Liver (tissue), 8 donors: ENCODE measurements at regions not wholly inside any gene's neighbourhood (a gene's known extent, or its start where the extent isn't known, plus 50 kb on each side); places are given as distances from the start of the nearest gene placed in this dataset.

ENCODE experiments used
- DNase-seq: peaks from one replicate; pipeline ENCODE4 v3.0.0-alpha.2; 2017; ENCODE audit warnings: low spot score
- H3K27ac ChIP-seq, 2 donors: one replicate each; pipeline ENCODE4 v1.7.0; 2013; ENCODE audit warnings: inconsistent platforms in 2 of 2, low read length in 2 of 2, control low read depth in 1 of 2, low read depth in 1 of 2, mild to moderate bottlenecking in 1 of 2
- H3K27me3 ChIP-seq, 4 donors: one replicate each; pipeline versions ENCODE4 v1.6.1 to v1.7.0; 2013; ENCODE audit warnings: low read length in 3 of 4, inconsistent platforms in 1 of 4, mild to moderate bottlenecking in 1 of 4, moderate library complexity in 1 of 4; ENCODE audit not compliant: control insufficient read depth in 4 of 4, insufficient read depth in 4 of 4
- H3K36me3 ChIP-seq, 4 donors: one replicate each; pipeline versions ENCODE4 v1.6.1 to v1.7.0; 2013; ENCODE audit warnings: low read length in 3 of 4, mild to moderate bottlenecking in 3 of 4, low read depth in 1 of 4, moderate library complexity in 1 of 4; ENCODE audit not compliant: control insufficient read depth in 4 of 4, insufficient read depth in 3 of 4
- H3K4me1 ChIP-seq, 4 donors: one replicate each; pipeline versions ENCODE4 v1.6.1 to v1.7.0; 2013; ENCODE audit warnings: low read length in 3 of 4, mild to moderate bottlenecking in 3 of 4, moderate library complexity in 1 of 4; ENCODE audit not compliant: control insufficient read depth in 4 of 4, insufficient read depth in 4 of 4
- H3K4me3 ChIP-seq, 3 donors: one replicate each; pipeline versions ENCODE4 v1.6.1 to v1.7.0; 2013; ENCODE audit warnings: low read length in 3 of 3, control low read depth in 1 of 3, low read depth in 1 of 3, mild to moderate bottlenecking in 1 of 3
- H3K9ac ChIP-seq, 2 donors: one replicate each; pipeline ENCODE4 v1.7.0; 2013; ENCODE audit warnings: low read length in 2 of 2, mild to moderate bottlenecking in 2 of 2, moderate library complexity in 2 of 2, control low read depth in 1 of 2, low read depth in 1 of 2
- H3K9me3 ChIP-seq, 4 donors: one replicate each; pipeline versions ENCODE4 v1.6.1 to v1.7.0; 2013; ENCODE audit warnings: low read length in 3 of 4; ENCODE audit not compliant: control insufficient read depth in 4 of 4
- ATF3 ChIP-seq: IDR thresholded peaks from 2 replicates; pipeline ENCODE4 v1.6.1; 2016; ENCODE audit warnings: antibody characterized with exemption
- CTCF ChIP-seq: fragments of 150-350 bp; IDR thresholded peaks from 2 replicates; pipeline ENCODE4 v1.5.1; 2017; ENCODE audit warnings: improper control_type of control experiment, low read depth, low read length; ENCODE audit not compliant: missing input control
- EGR1 ChIP-seq, 2 donors: IDR thresholded peaks; 2 replicates each; pipeline ENCODE4 v1.6.1; 2016 to 2018; ENCODE audit warnings: antibody characterized with exemption in 2 of 2, low read depth in 2 of 2
- FOXA1 ChIP-seq: IDR thresholded peaks from 2 replicates; pipeline ENCODE4 v1.6.1; 2016; ENCODE audit warnings: antibody characterized with exemption
- FOXA2 ChIP-seq: IDR thresholded peaks from 2 replicates; pipeline ENCODE4 v1.6.1; 2016; ENCODE audit warnings: antibody characterized with exemption
- GABPA ChIP-seq, 2 donors: IDR thresholded peaks in 1 of 2; conservative IDR thresholded peaks in 1 of 2; 2 replicates each; pipeline ENCODE4 v1.6.1; 2016; ENCODE audit warnings: antibody characterized with exemption in 2 of 2, mild to moderate bottlenecking in 1 of 2, moderate library complexity in 1 of 2
- HNF4G ChIP-seq: IDR thresholded peaks from 2 replicates; pipeline ENCODE4 v1.6.1; 2016; ENCODE audit warnings: antibody characterized with exemption
- JUND ChIP-seq, 2 donors: IDR thresholded peaks; 2 replicates each; pipeline ENCODE4 v1.6.1; 2016; ENCODE audit warnings: antibody characterized with exemption in 2 of 2
- MAX ChIP-seq: IDR thresholded peaks from 2 replicates; pipeline ENCODE4 v1.6.1; 2016; ENCODE audit warnings: antibody characterized with exemption
- NR2F2 ChIP-seq: IDR thresholded peaks from 2 replicates; pipeline ENCODE4 v1.6.1; 2016; ENCODE audit warnings: antibody characterized with exemption
- RAD21 ChIP-seq, 2 donors: IDR thresholded peaks; 2 replicates each; pipeline ENCODE4 v1.6.1; 2016; ENCODE audit warnings: antibody characterized with exemption in 2 of 2, mild to moderate bottlenecking in 2 of 2
- SP1 ChIP-seq: IDR thresholded peaks from 2 replicates; pipeline ENCODE4 v1.6.1; 2018; ENCODE audit warnings: antibody characterized with exemption, mild to moderate bottlenecking
- TAF1 ChIP-seq: conservative IDR thresholded peaks from 2 replicates; pipeline ENCODE4 v1.6.1; 2016; ENCODE audit warnings: antibody characterized with exemption, mild to moderate bottlenecking
- YY1 ChIP-seq: IDR thresholded peaks from 2 replicates; pipeline ENCODE4 v1.6.1; 2016; ENCODE audit warnings: antibody characterized with exemption, mild to moderate bottlenecking
- ZBTB33 ChIP-seq: IDR thresholded peaks from 2 replicates; pipeline ENCODE4 v1.6.1; 2016; ENCODE audit warnings: antibody characterized with exemption
- WGBS: extraction: QIAGEN DNeasy Blood & Tissue Kit; methylation state at CpG from one replicate; pipeline ENCODE4 v1.1.7; 2013; 5-methylcytosine and 5-hydroxymethylcytosine counted together
- TF ChIP-seq, protein P1 (sequence below): IDR thresholded peaks from 2 replicates; pipeline ENCODE4 v1.6.1; 2016; ENCODE audit warnings: antibody characterized with exemption, mild to moderate bottlenecking
- donor health status: healthy.
- donor health status: healthy.
- donor health status: healthy.
- donor health status: healthy.
- donor health status: healthy.

GRCh38 chr3:77885381-77885780 lies 845.5 kb downstream of the ROBO2 start:
- TF ChIP-seq TAF1 = no peak
- TF ChIP-seq ATF3 = no peak
- TF ChIP-seq FOXA2 = no peak
- TF ChIP-seq MAX = no peak
- no peak for TF ChIP-seq JUND (IDR thresholded peaks at IDR 0.05)
- TF ChIP-seq GABPA (IDR thresholded peaks at IDR 0.05 in 1 of 2, conservative IDR thresholded peaks at IDR 0.05 in 1 of 2) = no peak
- no peak for TF ChIP-seq NR2F2
- no peak for TF ChIP-seq YY1
- TF ChIP-seq EGR1 (IDR thresholded peaks at IDR 0.05; ENCODE audit: low read depth in 2 of 2) = no peak
- no peak for TF ChIP-seq RAD21 (IDR thresholded peaks at IDR 0.05)
- TF ChIP-seq, protein P1, sequence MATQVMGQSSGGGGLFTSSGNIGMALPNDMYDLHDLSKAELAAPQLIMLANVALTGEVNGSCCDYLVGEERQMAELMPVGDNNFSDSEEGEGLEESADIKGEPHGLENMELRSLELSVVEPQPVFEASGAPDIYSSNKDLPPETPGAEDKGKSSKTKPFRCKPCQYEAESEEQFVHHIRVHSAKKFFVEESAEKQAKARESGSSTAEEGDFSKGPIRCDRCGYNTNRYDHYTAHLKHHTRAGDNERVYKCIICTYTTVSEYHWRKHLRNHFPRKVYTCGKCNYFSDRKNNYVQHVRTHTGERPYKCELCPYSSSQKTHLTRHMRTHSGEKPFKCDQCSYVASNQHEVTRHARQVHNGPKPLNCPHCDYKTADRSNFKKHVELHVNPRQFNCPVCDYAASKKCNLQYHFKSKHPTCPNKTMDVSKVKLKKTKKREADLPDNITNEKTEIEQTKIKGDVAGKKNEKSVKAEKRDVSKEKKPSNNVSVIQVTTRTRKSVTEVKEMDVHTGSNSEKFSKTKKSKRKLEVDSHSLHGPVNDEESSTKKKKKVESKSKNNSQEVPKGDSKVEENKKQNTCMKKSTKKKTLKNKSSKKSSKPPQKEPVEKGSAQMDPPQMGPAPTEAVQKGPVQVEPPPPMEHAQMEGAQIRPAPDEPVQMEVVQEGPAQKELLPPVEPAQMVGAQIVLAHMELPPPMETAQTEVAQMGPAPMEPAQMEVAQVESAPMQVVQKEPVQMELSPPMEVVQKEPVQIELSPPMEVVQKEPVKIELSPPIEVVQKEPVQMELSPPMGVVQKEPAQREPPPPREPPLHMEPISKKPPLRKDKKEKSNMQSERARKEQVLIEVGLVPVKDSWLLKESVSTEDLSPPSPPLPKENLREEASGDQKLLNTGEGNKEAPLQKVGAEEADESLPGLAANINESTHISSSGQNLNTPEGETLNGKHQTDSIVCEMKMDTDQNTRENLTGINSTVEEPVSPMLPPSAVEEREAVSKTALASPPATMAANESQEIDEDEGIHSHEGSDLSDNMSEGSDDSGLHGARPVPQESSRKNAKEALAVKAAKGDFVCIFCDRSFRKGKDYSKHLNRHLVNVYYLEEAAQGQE = no peak
- no peak for TF ChIP-seq HNF4G
- no peak for TF ChIP-seq CTCF
- no peak for TF ChIP-seq SP1
- no peak for TF ChIP-seq FOXA1
- no peaks in the 10 kb centered on the region for H3K27me3 ChIP-seq
- H3K9me3 ChIP-seq = no peaks in the 10 kb centered on the region
- no peak overlapping the region for H3K4me3 ChIP-seq
- H3K36me3 ChIP-seq = no peaks in the 10 kb centered on the region
- H3K4me1 ChIP-seq = no peaks in the 10 kb centered on the region
- 81% methylated on average over 3 of the region's 3 CpGs for WGBS
- no peak for DNase-seq
- H3K9ac ChIP-seq = no peak overlapping the region
- no peak overlapping the region for H3K27ac ChIP-seq

GRCh38 chr3:77887611-77888010 lies 847.7 kb downstream of the ROBO2 start:
- 38% methylated on average over 3 of the region's 3 CpGs for WGBS

More at GRCh38 chr3:77887611-77888010, 847.7 kb downstream of the ROBO2 start:
- no peak for DNase-seq
- Histone ChIP-seq H3K9ac (no peak overlapping the region), H3K9me3 (no peaks in the 10 kb centered on the region), H3K27ac (no peak overlapping the region), H3K4me3 (no peak overlapping the region), H3K27me3 (no peaks in the 10 kb centered on the region), H3K36me3 (no peaks in the 10 kb centered on the region), H3K4me1 (no peaks in the 10 kb centered on the region)
- TF ChIP-seq TAF1 = no peak
- TF ChIP-seq MAX = no peak
- no peak for TF ChIP-seq GABPA (IDR thresholded peaks at IDR 0.05 in 1 of 2, conservative IDR thresholded peaks at IDR 0.05 in 1 of 2)
- no peak for TF ChIP-seq RAD21 (IDR thresholded peaks at IDR 0.05)
- no peak for TF ChIP-seq FOXA1
- TF ChIP-seq CTCF = no peak
- TF ChIP-seq, protein P1 = no peak
- TF ChIP-seq SP1 = no peak
- TF ChIP-seq YY1 = no peak
- no peak for TF ChIP-seq ATF3
- TF ChIP-seq EGR1 (IDR thresholded peaks at IDR 0.05; ENCODE audit: low read depth in 2 of 2) = no peak
- no peak for TF ChIP-seq ZBTB33
- TF ChIP-seq FOXA2 = no peak
- TF ChIP-seq HNF4G = no peak
